ENCODE measurements at regions not wholly inside any gene's neighbourhood (a gene's known extent, or its start where the extent isn't known, plus 50 kb on each side); places are given as distances from the start of the nearest gene placed in this dataset.
"Not testable (repeated sequence)": the region's sequence is repeated elsewhere in the genome, so short reads cannot be mapped to it uniquely, and the experiment has no call there.

DNA sequence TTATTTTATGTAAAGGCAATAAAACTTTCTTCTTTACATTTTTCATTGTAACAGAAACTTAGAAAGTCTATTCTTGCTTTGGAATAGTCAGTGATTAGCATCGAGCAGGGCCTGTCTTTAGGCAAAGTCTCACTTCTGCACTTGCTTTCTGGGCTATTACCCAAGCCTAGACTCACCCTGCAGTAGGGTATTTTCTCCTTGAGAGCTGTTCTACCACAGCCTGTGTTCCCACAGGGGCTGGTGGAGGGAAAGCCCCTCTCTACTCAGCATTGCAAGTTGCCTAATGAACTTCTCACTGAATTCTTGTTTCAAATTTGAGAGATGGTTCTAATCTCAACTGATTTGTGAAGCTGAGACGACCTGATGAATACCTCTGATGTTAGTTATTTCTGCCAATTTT is 111.7 kb upstream of the KLHL14 start:
- no peak for DNase-seq (ENCODE audit: extremely low read depth in 1 of 11, low read depth in 9 of 11, low spot score in 4 of 11)

- no peak for DNase-seq (ENCODE audit: extremely low read depth in 1 of 11, low read depth in 9 of 11, low spot score in 4 of 11)
Measured at GRCh38 chr18:32881009-32881408, 108.2 kb upstream of the KLHL14 start.

GRCh38 chr18:32879497-32879896 is 106.7 kb upstream of the KLHL14 start:
- DNase-seq (ENCODE audit: extremely low read depth in 1 of 11, low read depth in 9 of 11, low spot score in 4 of 11), result peak in 2 of 11 donors; percentile 22 to 32

DNA sequence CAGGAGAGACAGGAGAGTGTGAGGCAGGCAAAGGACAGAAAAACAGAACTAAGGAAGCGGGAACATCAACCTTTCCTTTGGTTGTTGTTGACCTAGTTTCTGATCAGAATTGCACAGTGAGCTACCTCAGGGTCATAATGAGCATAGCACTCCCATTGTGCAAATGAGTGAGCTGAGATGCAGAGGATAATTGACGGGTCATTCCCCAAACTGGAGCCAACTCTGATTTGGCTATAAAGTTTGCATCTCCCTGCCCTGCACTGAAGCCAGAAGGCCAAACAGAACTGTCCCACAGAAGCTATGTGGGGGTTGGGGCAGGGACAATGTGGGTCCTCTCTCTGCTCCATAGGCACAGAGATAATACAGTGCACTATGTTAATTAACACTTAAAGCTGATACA is 105.6 kb upstream of the KLHL14 start:
- no peak for DNase-seq (ENCODE audit: extremely low read depth in 1 of 11, low read depth in 9 of 11, low spot score in 4 of 11)

DNA sequence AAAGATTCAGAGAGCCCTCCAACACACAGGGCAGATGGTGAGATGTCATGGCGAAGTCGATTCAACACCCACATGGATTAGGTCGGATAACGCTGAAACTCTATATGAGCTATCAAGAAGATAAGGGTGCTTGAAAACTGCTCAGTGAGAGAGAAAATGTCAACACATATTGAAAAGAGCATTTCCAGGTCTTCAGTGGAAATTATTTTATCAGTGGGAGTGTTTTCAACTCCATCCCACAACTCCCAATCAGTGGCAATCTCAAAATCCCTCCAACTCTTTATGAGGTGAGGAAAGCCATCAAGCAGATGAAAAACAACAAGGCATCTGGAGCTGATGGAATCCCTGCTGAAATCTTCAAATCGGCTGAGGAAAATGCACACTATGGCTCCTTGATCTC is 104.5 kb upstream of the KLHL14 start:
- no peak for DNase-seq (ENCODE audit: extremely low read depth in 1 of 11, low read depth in 9 of 11, low spot score in 4 of 11)

DNA sequence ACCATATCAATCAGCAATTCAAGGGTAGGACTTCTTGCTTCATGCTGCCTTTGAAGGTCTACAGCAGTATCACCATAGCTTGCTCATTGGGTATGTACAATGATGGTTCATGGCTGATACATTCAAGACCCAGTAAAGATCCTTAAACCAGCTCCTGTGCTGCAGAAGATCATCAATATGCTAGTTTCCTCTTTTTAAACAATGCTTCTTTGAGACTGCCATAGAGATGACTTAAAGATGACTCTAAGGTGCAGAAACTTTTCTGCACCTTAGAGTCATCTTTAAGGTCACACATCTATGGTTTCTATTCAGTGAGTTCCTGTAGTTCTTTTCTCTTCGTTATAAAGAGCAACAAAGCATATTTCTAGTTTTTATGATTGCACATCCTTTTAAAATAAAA is 102.8 kb upstream of the KLHL14 start:
- DNase-seq (ENCODE audit: extremely low read depth in 1 of 11, low read depth in 9 of 11, low spot score in 4 of 11), result no peak

- no peak for DNase-seq (ENCODE audit: extremely low read depth in 1 of 11, low read depth in 9 of 11, low spot score in 4 of 11)
Measured at GRCh38 chr18:32871786-32872185, 99.0 kb upstream of the KLHL14 start.

DNA sequence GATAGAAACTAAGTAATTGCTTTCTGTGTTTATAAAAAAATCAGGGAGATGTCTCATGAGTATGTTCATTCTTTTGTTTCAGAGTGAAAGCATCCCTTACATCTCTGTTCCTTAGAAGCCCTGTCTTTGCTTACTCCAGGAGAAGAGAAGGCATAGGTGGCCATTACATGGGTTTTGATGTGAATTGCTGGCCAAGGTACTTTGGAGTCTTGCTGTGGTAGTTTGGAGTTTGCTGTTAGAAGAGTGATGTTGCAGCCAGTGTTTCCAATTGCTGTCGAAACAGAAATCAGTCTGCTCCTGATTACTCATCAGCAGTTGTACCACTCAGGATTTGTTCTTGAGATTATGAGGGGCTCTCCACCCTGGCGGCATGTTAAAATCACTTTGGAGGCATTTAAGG is 97.8 kb upstream of the KLHL14 start:
- DNase-seq (ENCODE audit: extremely low read depth in 1 of 11, low read depth in 9 of 11, low spot score in 4 of 11), result no peak

GRCh38 chr18:32868406-32868805 is 95.6 kb upstream of the KLHL14 start:
- no peak for DNase-seq (ENCODE audit: extremely low read depth in 1 of 11, low read depth in 9 of 11, low spot score in 4 of 11)

- DNase-seq (ENCODE audit: extremely low read depth in 1 of 11, low read depth in 9 of 11, low spot score in 4 of 11), result no peak
Measured at GRCh38 chr18:32867936-32868335, 95.1 kb upstream of the KLHL14 start.

DNA sequence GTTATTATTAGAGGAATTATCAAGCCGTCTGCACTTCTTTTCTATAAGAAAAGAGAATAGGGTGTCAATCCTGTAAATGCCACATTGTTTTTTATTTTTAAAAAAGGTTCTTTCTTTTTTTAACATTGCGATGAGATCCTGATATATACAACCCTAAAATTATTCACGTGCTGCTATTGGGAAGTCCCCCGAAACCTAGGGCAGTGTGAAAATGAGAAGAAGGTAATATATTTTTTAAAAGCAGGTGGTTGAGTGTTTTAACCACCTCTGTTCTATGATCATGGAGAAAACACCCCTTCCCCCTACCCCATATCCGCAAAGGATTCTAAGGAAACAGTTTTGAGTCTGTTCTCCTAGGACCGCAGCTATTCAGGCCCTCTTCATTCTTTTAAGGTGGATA is 94.5 kb upstream of the KLHL14 start:
- DNase-seq (ENCODE audit: extremely low read depth in 1 of 11, low read depth in 9 of 11, low spot score in 4 of 11), result no peak

- DNase-seq (ENCODE audit: extremely low read depth in 1 of 11, low read depth in 9 of 11, low spot score in 4 of 11), result not testable (repeated sequence)
Measured at GRCh38 chr18:32862031-32862430, 89.2 kb upstream of the KLHL14 start.

- no peak for DNase-seq (ENCODE audit: extremely low read depth in 1 of 11, low read depth in 9 of 11, low spot score in 4 of 11)
Measured at GRCh38 chr18:32851936-32852335, 79.1 kb upstream of the KLHL14 start.

DNA sequence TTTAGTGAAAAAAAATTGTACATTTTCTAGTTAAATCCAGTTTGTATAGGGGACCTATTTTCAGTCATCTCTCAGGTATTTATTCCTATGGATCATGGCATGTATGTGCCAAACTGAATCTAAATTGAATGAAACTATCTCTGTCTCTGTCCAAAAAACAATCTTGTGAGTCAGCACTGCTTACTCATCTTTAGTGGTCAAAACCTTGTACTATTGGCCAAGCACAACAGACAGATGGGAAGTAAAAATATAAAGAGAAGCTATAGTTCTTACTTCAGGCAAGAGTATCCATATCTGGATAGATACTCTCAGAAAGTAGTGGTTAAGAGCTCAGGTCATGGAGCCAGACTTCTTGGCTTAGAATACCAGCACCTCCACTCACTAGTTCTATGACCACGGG is 76.0 kb upstream of the KLHL14 start:
- DNase-seq (ENCODE audit: extremely low read depth in 1 of 11, low read depth in 9 of 11, low spot score in 4 of 11), result no peak

DNA sequence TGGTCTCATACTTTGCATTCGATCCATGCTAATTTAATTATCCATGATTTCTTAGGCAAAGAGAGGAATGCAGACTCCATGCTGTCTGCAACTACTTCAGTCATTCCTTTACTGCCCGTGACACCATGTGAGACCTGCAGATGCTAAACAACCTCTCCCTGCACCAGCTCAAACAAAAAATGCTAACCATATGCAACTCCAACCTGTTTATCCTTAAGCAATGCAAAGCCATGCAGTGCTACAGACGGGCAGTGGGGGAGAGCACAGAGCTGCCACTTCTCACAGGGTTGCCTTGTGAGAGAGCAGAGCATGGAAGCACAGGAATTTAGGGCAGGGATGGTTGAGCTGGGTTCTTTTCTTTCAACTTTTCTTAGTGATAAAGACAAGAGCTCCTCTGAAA is 74.9 kb upstream of the KLHL14 start:
- peak in 6 of 11 donors; percentile 25 to 36 (median 32) for DNase-seq (ENCODE audit: extremely low read depth in 1 of 11, low read depth in 9 of 11, low spot score in 4 of 11)

DNA sequence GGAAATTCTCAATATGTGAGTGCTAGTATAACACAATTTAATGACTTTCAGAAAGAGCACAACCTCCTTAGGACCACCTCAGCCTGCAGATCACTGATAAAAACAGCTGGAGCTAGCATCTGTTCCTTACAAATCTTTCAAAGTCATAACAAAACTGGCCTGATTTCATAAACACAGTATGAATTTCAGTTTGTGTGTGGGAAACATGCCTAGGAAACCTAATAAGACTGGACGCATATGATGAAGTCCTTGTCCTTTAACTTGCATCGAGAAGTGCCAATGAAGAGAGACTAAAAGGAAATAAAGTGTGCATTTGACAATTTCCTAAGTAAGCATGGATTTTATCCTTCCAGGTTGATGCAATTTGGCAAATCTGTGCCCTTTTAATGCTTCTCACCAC is 74.1 kb upstream of the KLHL14 start:
- DNase-seq (ENCODE audit: extremely low read depth in 1 of 11, low read depth in 9 of 11, low spot score in 4 of 11), result no peak

- no peak for DNase-seq (ENCODE audit: extremely low read depth in 1 of 11, low read depth in 9 of 11, low spot score in 4 of 11)
Measured at GRCh38 chr18:32840962-32841361, 68.1 kb upstream of the KLHL14 start.

DNA sequence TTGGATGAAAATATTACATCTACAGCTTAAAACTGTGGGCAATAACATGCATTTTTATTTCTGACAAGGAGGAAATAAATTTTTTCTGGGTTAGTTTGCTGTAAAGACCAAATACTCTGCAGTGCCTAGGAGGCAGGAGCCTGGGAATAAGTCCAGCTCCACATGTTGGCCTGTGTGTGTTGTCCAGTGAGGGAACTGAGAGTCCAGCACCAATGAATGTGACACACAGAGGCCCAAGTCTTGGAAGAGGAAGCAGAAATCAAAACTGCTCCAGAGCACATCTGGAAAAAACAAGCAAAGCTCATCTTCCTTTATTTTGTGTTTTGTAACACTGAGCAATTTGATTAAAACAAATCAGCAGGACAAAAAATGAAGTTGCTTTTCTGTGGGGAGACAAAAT is 63.1 kb upstream of the KLHL14 start:
- no peak for DNase-seq (ENCODE audit: extremely low read depth in 1 of 11, low read depth in 9 of 11, low spot score in 4 of 11)

GRCh38 chr18:32831781-32832180 is 59.0 kb upstream of the KLHL14 start:
- DNase-seq (ENCODE audit: extremely low read depth in 1 of 11, low read depth in 9 of 11, low spot score in 4 of 11), result no peak

- no peak for DNase-seq (ENCODE audit: extremely low read depth in 1 of 11, low read depth in 9 of 11, low spot score in 4 of 11)
Measured at GRCh38 chr18:32823226-32823625, 50.4 kb upstream of the KLHL14 start.

Data from renal cortex interstitium (tissue), 11 donors.